ENCODE measurements at regions not wholly inside any gene's neighbourhood (a gene's known extent, or its start where the extent isn't known, plus 50 kb on each side); places are given as distances from the start of the nearest gene placed in this dataset.

GRCh38 chr20:39394461-39394860 lies 432.3 kb downstream of the DHX35 start:
- Mint-ChIP-seq H3K4me1 (ENCODE audit: low read depth) (no peaks in the 10 kb centered on the region), H3K36me3 (ENCODE audit: low read depth) (no peaks in the 10 kb centered on the region), H3K4me3 (no peak overlapping the region), H3K27me3 (ENCODE audit: insufficient read depth) (no peaks in the 10 kb centered on the region), H3K9me3 (peaks cover 42% of the 10 kb centered on the region), H3K27ac (no peak overlapping the region)
- no peak for DNase-seq
- no peak for TF ChIP-seq CTCF (IDR thresholded peaks at IDR 0.05)

DNA sequence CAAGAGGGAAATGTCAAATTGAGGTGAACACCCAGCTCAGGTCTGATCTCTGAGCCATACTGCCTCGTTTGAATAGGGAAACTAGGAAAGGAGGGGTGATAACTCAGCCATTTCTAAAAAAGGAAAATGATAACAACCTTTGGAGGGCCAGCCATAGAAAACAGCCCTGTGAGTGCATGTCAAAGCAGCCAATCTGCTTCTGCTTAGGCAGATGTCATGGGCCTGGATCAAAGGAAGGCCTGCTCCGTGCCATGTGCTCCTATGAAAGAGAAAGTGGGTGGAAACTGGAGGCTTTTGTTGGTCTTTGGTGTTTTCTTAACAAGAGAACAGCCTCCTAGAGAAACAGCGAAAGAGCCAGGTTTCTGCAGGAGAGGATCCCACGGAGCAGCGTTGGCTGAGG lies 428.0 kb downstream of the DHX35 start:
- DNase-seq: no peak
- H3K4me1 Mint-ChIP-seq (ENCODE audit: low read depth): no peaks in the 10 kb centered on the region
- no peaks in the 10 kb centered on the region for H3K27me3 Mint-ChIP-seq (ENCODE audit: insufficient read depth)
- peaks cover 28% of the 10 kb centered on the region for H3K9me3 Mint-ChIP-seq
- no peak overlapping the region for H3K27ac Mint-ChIP-seq
- H3K4me3 Mint-ChIP-seq: no peak overlapping the region
- TF ChIP-seq CTCF (IDR thresholded peaks at IDR 0.05): no peak
- H3K36me3 Mint-ChIP-seq (ENCODE audit: low read depth): no peaks in the 10 kb centered on the region

DNA sequence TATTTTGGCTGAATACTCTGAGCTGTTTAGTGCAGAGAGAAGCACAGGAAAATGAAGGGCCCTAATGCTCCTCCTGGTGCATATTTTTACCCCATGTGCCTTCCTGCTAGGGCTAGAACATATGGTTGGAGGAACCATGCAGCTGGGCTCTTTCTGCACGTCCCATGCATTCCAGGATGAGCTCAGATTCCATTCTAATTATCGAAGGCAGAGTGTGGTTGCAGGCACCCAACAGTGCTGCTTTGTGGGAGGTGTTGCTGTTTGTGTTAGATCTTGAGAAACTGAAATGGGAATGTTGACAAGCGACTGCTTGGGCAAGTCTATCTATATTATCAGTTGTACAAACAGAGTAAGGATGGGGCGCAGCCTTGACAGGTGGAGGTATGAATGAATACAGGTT lies 419.5 kb downstream of the DHX35 start:
- no peaks in the 10 kb centered on the region for H3K27me3 Mint-ChIP-seq (ENCODE audit: insufficient read depth)
- peaks cover 36% of the 10 kb centered on the region for H3K9me3 Mint-ChIP-seq
- H3K4me3 Mint-ChIP-seq: no peak overlapping the region
- H3K4me1 Mint-ChIP-seq (ENCODE audit: low read depth): no peaks in the 10 kb centered on the region
- no peak for TF ChIP-seq CTCF (IDR thresholded peaks at IDR 0.05)
- no peak for DNase-seq
- H3K36me3 Mint-ChIP-seq (ENCODE audit: low read depth): no peaks in the 10 kb centered on the region
- H3K27ac Mint-ChIP-seq: no peak overlapping the region

DNA sequence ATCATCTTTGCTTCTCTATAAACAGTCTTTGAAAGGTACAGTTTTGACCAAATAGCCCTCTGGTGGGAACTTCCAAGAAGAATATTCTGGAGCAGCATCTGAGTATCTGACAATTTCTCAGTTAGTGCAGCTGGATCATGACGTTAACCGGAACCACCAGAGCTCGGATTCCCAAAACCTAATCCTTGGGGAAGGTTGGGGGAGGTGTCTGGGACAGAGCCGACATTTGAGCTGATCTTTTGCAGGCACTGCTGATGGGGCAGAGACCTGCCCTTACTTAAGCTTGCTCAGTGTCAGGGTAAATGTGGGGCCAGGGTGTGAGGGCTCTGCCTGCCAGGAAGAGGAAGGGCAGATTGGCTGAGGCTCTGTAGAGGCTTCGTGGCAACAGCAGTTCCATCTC lies 416.6 kb downstream of the DHX35 start:
- no peak overlapping the region for H3K4me3 Mint-ChIP-seq
- H3K36me3 Mint-ChIP-seq (ENCODE audit: low read depth): no peaks in the 10 kb centered on the region
- no peak for DNase-seq
- no peaks in the 10 kb centered on the region for H3K4me1 Mint-ChIP-seq (ENCODE audit: low read depth)
- no peaks in the 10 kb centered on the region for H3K27me3 Mint-ChIP-seq (ENCODE audit: insufficient read depth)
- no peak for TF ChIP-seq CTCF (IDR thresholded peaks at IDR 0.05)
- peaks cover 45% of the 10 kb centered on the region for H3K9me3 Mint-ChIP-seq
- H3K27ac Mint-ChIP-seq: no peak overlapping the region

GRCh38 chr20:39376788-39377187 lies 414.6 kb downstream of the DHX35 start:
- H3K4me1 Mint-ChIP-seq (ENCODE audit: low read depth): no peaks in the 10 kb centered on the region
- no peak for DNase-seq
- no peak overlapping the region for H3K4me3 Mint-ChIP-seq
- H3K9me3 Mint-ChIP-seq: peaks cover 38% of the 10 kb centered on the region
- TF ChIP-seq CTCF (IDR thresholded peaks at IDR 0.05): no peak
- H3K27ac Mint-ChIP-seq: no peak overlapping the region
- no peaks in the 10 kb centered on the region for H3K27me3 Mint-ChIP-seq (ENCODE audit: insufficient read depth)
- H3K36me3 Mint-ChIP-seq (ENCODE audit: low read depth): no peaks in the 10 kb centered on the region

- no peak for TF ChIP-seq CTCF (IDR thresholded peaks at IDR 0.05)
- DNase-seq: no peak
- peaks cover 53% of the 10 kb centered on the region for H3K9me3 Mint-ChIP-seq
- H3K27me3 Mint-ChIP-seq (ENCODE audit: insufficient read depth): no peaks in the 10 kb centered on the region; the same call in 1 of the 2 replicates
- no peaks in the 10 kb centered on the region for H3K4me1 Mint-ChIP-seq (ENCODE audit: low read depth)
- no peak overlapping the region for H3K27ac Mint-ChIP-seq
- H3K4me3 Mint-ChIP-seq: no peak overlapping the region
- peaks cover 5% of the 10 kb centered on the region; the same call in 1 of the 2 replicates for H3K36me3 Mint-ChIP-seq (ENCODE audit: low read depth)
Measured at GRCh38 chr20:39364320-39364719, 402.2 kb downstream of the DHX35 start.
